ENCODE measurements at regions not wholly inside any gene's neighbourhood (a gene's known extent, or its start where the extent isn't known, plus 50 kb on each side); places are given as distances from the start of the nearest gene placed in this dataset.

- Histone ChIP-seq H3K79me2 (no peaks in the 10 kb centered on the region), H3K9ac (no peak overlapping the region), H3K27ac (no peak overlapping the region), H3K4me1 (no peaks in the 10 kb centered on the region), H3K9me3 (ENCODE audit: control insufficient read depth, low read length) (no peaks in the 10 kb centered on the region), H3K36me3 (ENCODE audit: control insufficient read depth, insufficient read depth, low read length) (no peaks in the 10 kb centered on the region), H2AFZ (no peak overlapping the region), H3K27me3 (ENCODE audit: control insufficient read depth, insufficient read depth, low read length) (no peaks in the 10 kb centered on the region), H3K4me2 (ENCODE audit: low read length) (no peak overlapping the region), H3K4me3 (ENCODE audit: low read depth, low read length) (no peak overlapping the region)
- TF ChIP-seq, protein P1, sequence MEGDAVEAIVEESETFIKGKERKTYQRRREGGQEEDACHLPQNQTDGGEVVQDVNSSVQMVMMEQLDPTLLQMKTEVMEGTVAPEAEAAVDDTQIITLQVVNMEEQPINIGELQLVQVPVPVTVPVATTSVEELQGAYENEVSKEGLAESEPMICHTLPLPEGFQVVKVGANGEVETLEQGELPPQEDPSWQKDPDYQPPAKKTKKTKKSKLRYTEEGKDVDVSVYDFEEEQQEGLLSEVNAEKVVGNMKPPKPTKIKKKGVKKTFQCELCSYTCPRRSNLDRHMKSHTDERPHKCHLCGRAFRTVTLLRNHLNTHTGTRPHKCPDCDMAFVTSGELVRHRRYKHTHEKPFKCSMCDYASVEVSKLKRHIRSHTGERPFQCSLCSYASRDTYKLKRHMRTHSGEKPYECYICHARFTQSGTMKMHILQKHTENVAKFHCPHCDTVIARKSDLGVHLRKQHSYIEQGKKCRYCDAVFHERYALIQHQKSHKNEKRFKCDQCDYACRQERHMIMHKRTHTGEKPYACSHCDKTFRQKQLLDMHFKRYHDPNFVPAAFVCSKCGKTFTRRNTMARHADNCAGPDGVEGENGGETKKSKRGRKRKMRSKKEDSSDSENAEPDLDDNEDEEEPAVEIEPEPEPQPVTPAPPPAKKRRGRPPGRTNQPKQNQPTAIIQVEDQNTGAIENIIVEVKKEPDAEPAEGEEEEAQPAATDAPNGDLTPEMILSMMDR (IDR thresholded peaks at IDR 0.05) = no peak
Measured at GRCh38 chr13:81738364-81738763, 1397.4 kb upstream of the SPRY2 start.

GRCh38 chr13:81726037-81726726, 1385.3 kb upstream of the SPRY2 start:
- Histone ChIP-seq H2AFZ (no peak overlapping the region), H3K9ac (no peak overlapping the region), H3K4me1 (no peaks in the 10 kb centered on the region), H3K4me3 (ENCODE audit: low read depth, low read length) (no peak overlapping the region), H3K27ac (no peak overlapping the region), H3K27me3 (ENCODE audit: control insufficient read depth, insufficient read depth, low read length) (no peaks in the 10 kb centered on the region), H3K4me2 (ENCODE audit: low read length) (no peak overlapping the region), H3K9me3 (ENCODE audit: control insufficient read depth, low read length) (no peaks in the 10 kb centered on the region), H3K79me2 (no peaks in the 10 kb centered on the region), H3K36me3 (ENCODE audit: control insufficient read depth, insufficient read depth, low read length) (no peaks in the 10 kb centered on the region)
- TF ChIP-seq, protein P1 (IDR thresholded peaks at IDR 0.05) = no peak

DNA sequence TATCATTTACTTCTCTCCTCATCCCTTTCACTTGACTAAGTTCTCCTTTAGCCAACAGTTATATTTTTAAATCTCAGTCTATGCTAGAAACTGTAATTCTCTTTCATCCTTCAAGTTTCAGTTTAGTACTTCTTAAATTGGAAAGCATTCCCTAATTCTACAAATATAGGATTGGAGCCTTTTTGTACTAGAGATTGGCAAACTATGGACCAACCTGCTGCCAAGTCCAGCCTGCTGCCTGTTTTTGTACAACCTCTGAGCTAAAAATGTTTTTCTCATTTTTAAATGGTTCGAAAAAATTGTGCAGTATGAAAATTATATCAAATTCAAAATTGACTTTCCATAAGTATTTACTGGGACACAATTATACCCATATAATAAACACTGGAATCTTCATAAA, 1381.5 kb upstream of the SPRY2 start:
- H3K4me2 ChIP-seq (ENCODE audit: low read length) = no peak overlapping the region
- TF ChIP-seq, protein P1 (IDR thresholded peaks at IDR 0.05) = no peak
- H3K27me3 ChIP-seq (ENCODE audit: control insufficient read depth, insufficient read depth, low read length) = no peaks in the 10 kb centered on the region
- H3K79me2 ChIP-seq = no peaks in the 10 kb centered on the region
- no peaks in the 10 kb centered on the region for H3K36me3 ChIP-seq (ENCODE audit: control insufficient read depth, insufficient read depth, low read length)
- H2AFZ ChIP-seq = no peak overlapping the region
- H3K4me1 ChIP-seq = no peaks in the 10 kb centered on the region
- no peaks in the 10 kb centered on the region for H3K9me3 ChIP-seq (ENCODE audit: control insufficient read depth, low read length)
- H3K4me3 ChIP-seq (ENCODE audit: low read depth, low read length) = no peak overlapping the region
- no peak overlapping the region for H3K9ac ChIP-seq
- H3K27ac ChIP-seq = no peak overlapping the region

- TF ChIP-seq, protein P1 (IDR thresholded peaks at IDR 0.05) = no peak
- Histone ChIP-seq H3K36me3 (ENCODE audit: control insufficient read depth, insufficient read depth, low read length) (no peaks in the 10 kb centered on the region), H3K79me2 (no peaks in the 10 kb centered on the region), H3K27me3 (ENCODE audit: control insufficient read depth, insufficient read depth, low read length) (no peaks in the 10 kb centered on the region), H3K9me3 (ENCODE audit: control insufficient read depth, low read length) (no peaks in the 10 kb centered on the region), H3K9ac (no peak overlapping the region), H3K4me1 (no peaks in the 10 kb centered on the region), H3K4me3 (ENCODE audit: low read depth, low read length) (no peak overlapping the region), H3K4me2 (ENCODE audit: low read length) (no peak overlapping the region), H3K27ac (no peak overlapping the region), H2AFZ (no peak overlapping the region)
Measured at GRCh38 chr13:81721400-81721799, 1380.5 kb upstream of the SPRY2 start.

GRCh38 chr13:81714513-81714912, 1373.6 kb upstream of the SPRY2 start:
- Histone ChIP-seq H3K36me3 (ENCODE audit: control insufficient read depth, insufficient read depth, low read length) (no peaks in the 10 kb centered on the region), H2AFZ (no peak overlapping the region), H3K79me2 (no peaks in the 10 kb centered on the region), H3K4me3 (ENCODE audit: low read depth, low read length) (no peak overlapping the region), H3K27ac (no peak overlapping the region), H3K9ac (no peak overlapping the region), H3K9me3 (ENCODE audit: control insufficient read depth, low read length) (no peaks in the 10 kb centered on the region), H3K4me2 (ENCODE audit: low read length) (no peak overlapping the region), H3K4me1 (no peaks in the 10 kb centered on the region), H3K27me3 (ENCODE audit: control insufficient read depth, insufficient read depth, low read length) (no peaks in the 10 kb centered on the region)
- TF ChIP-seq, protein P1 (IDR thresholded peaks at IDR 0.05) = no peak
